ENCODE measurements at regions not wholly inside any gene's neighbourhood (a gene's known extent, or its start where the extent isn't known, plus 50 kb on each side); places are given as distances from the start of the nearest gene placed in this dataset.

GRCh38 chr5:72621576-72621975 is 114.4 kb upstream of the ZNF366 start:
- DNase-seq (ENCODE audit: low read depth in 1 of 2, low spot score in 1 of 2), result no peak
- in situ Hi-C loops (cut with HindIII; ENCODE audit: low pct_unique_long_range_greater_than_20kb, low sequenced_read_pairs), result no loop called here
- no peak for TF ChIP-seq JUND (IDR thresholded peaks at IDR 0.05; ENCODE audit: low read depth)

GRCh38 chr5:72619677-72620076 is 112.5 kb upstream of the ZNF366 start:
- in situ Hi-C loops (cut with HindIII; ENCODE audit: low pct_unique_long_range_greater_than_20kb, low sequenced_read_pairs), result no loop called here
- no peak for TF ChIP-seq JUND (IDR thresholded peaks at IDR 0.05; ENCODE audit: low read depth)

GRCh38 chr5:72619251-72619650 is 112.0 kb upstream of the ZNF366 start:
- no peak for TF ChIP-seq JUND (IDR thresholded peaks at IDR 0.05; ENCODE audit: low read depth)
- in situ Hi-C loops (cut with HindIII; ENCODE audit: low pct_unique_long_range_greater_than_20kb, low sequenced_read_pairs), result no loop called here
- DNase-seq (ENCODE audit: low read depth in 1 of 2, low spot score in 1 of 2), result no peak

More at GRCh38 chr5:72619677-72620076, 112.5 kb upstream of the ZNF366 start:
- no peak for DNase-seq (ENCODE audit: low read depth in 1 of 2, low spot score in 1 of 2)

GRCh38 chr5:72618708-72619107 is 111.5 kb upstream of the ZNF366 start:
- in situ Hi-C loops (cut with HindIII; ENCODE audit: low pct_unique_long_range_greater_than_20kb, low sequenced_read_pairs), result no loop called here
- TF ChIP-seq JUND (IDR thresholded peaks at IDR 0.05; ENCODE audit: low read depth), result no peak
- DNase-seq (ENCODE audit: low read depth in 1 of 2, low spot score in 1 of 2), result no peak

- in situ Hi-C loops (cut with HindIII; ENCODE audit: low pct_unique_long_range_greater_than_20kb, low sequenced_read_pairs), result no loop called here
- no peak for TF ChIP-seq JUND (IDR thresholded peaks at IDR 0.05; ENCODE audit: low read depth)
- no peak for DNase-seq (ENCODE audit: low read depth in 1 of 2, low spot score in 1 of 2)
Observed at GRCh38 chr5:72615061-72615460, 107.9 kb upstream of the ZNF366 start.

GRCh38 chr5:72613515-72613914 is 106.3 kb upstream of the ZNF366 start:
- in situ Hi-C loops (cut with HindIII; ENCODE audit: low pct_unique_long_range_greater_than_20kb, low sequenced_read_pairs), result no loop called here
- no peak for DNase-seq (ENCODE audit: low read depth in 1 of 2, low spot score in 1 of 2)
- no peak for TF ChIP-seq JUND (IDR thresholded peaks at IDR 0.05; ENCODE audit: low read depth)

- TF ChIP-seq JUND (IDR thresholded peaks at IDR 0.05; ENCODE audit: low read depth), result no peak
- in situ Hi-C loops (cut with HindIII; ENCODE audit: low pct_unique_long_range_greater_than_20kb, low sequenced_read_pairs), result no loop called here
- no peak for DNase-seq (ENCODE audit: low read depth in 1 of 2, low spot score in 1 of 2)
Observed at GRCh38 chr5:72612810-72613209, 105.6 kb upstream of the ZNF366 start.

- in situ Hi-C loops (cut with HindIII; ENCODE audit: low pct_unique_long_range_greater_than_20kb, low sequenced_read_pairs), result no loop called here
- peak; percentile 44 to 82 for DNase-seq (ENCODE audit: low read depth in 1 of 2, low spot score in 1 of 2)
Observed at GRCh38 chr5:72611118-72611730, 104.0 kb upstream of the ZNF366 start.

GRCh38 chr5:72608926-72609325 is 101.7 kb upstream of the ZNF366 start:
- in situ Hi-C loops (cut with HindIII; ENCODE audit: low pct_unique_long_range_greater_than_20kb, low sequenced_read_pairs), result no loop called here
- DNase-seq (ENCODE audit: low read depth in 1 of 2, low spot score in 1 of 2), result no peak
- TF ChIP-seq JUND (IDR thresholded peaks at IDR 0.05; ENCODE audit: low read depth), result no peak

More at GRCh38 chr5:72611118-72611730, 104.0 kb upstream of the ZNF366 start:
- no peak for TF ChIP-seq JUND (IDR thresholded peaks at IDR 0.05; ENCODE audit: low read depth)

- no peak for DNase-seq (ENCODE audit: low read depth in 1 of 2, low spot score in 1 of 2)
- no peak for TF ChIP-seq JUND (IDR thresholded peaks at IDR 0.05; ENCODE audit: low read depth)
- in situ Hi-C loops (cut with HindIII; ENCODE audit: low pct_unique_long_range_greater_than_20kb, low sequenced_read_pairs), result no loop called here
Observed at GRCh38 chr5:72608297-72608696, 101.1 kb upstream of the ZNF366 start.

- in situ Hi-C loops (cut with HindIII; ENCODE audit: low pct_unique_long_range_greater_than_20kb, low sequenced_read_pairs), result no loop called here
- TF ChIP-seq JUND (IDR thresholded peaks at IDR 0.05; ENCODE audit: low read depth), result no peak
Observed at GRCh38 chr5:72607381-72607780, 100.2 kb upstream of the ZNF366 start.

GRCh38 chr5:72606525-72606924 is 99.3 kb upstream of the ZNF366 start:
- DNase-seq (ENCODE audit: low read depth in 1 of 2, low spot score in 1 of 2), result no peak
- in situ Hi-C loops (cut with HindIII; ENCODE audit: low pct_unique_long_range_greater_than_20kb, low sequenced_read_pairs), result no loop called here
- TF ChIP-seq JUND (IDR thresholded peaks at IDR 0.05; ENCODE audit: low read depth), result no peak

More at GRCh38 chr5:72607381-72607780, 100.2 kb upstream of the ZNF366 start:
- DNase-seq (ENCODE audit: low read depth in 1 of 2, low spot score in 1 of 2), result no peak

GRCh38 chr5:72605632-72606031 is 98.4 kb upstream of the ZNF366 start:
- TF ChIP-seq JUND (IDR thresholded peaks at IDR 0.05; ENCODE audit: low read depth), result no peak
- no peak for DNase-seq (ENCODE audit: low read depth in 1 of 2, low spot score in 1 of 2)
- in situ Hi-C loops (cut with HindIII; ENCODE audit: low pct_unique_long_range_greater_than_20kb, low sequenced_read_pairs), result no loop called here

GRCh38 chr5:72604798-72605154 is 97.6 kb upstream of the ZNF366 start:
- TF ChIP-seq JUND (IDR thresholded peaks at IDR 0.05; ENCODE audit: low read depth), result no peak
- DNase-seq (ENCODE audit: low read depth in 1 of 2, low spot score in 1 of 2), result no peak
- in situ Hi-C loops (cut with HindIII; ENCODE audit: low pct_unique_long_range_greater_than_20kb, low sequenced_read_pairs), result no loop called here
